HG03378 (cell line): ENCODE measurements at regions not wholly inside any gene's neighbourhood (a gene's known extent, or its start where the extent isn't known, plus 50 kb on each side); places are given as distances from the start of the nearest gene placed in this dataset.
"Not testable (repeated sequence)": the region's sequence is repeated elsewhere in the genome, so short reads cannot be mapped to it uniquely, and the experiment has no call there.

Experiments
- ATAC-seq: cut with Tn5 transposase; IDR thresholded peaks from one replicate; pipeline ENCODE4 v1.9.1; 2021; ENCODE audit warnings: mild to moderate bottlenecking, moderate library complexity; ENCODE audit not compliant: unreplicated experiment

DNA sequence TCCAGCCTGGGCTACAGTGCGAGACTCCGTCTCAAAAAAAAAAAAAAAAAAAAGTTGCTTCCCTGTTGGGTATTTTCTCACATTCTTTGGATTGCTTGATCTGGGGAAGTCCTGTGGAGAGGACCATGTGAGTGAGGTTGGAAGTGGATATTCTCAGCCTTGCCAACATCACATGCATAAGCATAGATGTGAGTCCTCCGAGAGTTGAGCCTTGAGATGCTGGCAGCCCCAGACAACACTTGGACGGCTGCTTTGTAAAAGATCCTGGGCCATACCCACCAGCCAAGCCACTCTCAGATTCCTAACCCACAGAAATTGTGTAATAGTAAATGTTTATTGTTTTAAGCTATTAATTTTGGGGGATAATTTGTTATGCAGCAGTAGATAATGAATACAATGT is 1570.0 kb upstream of the GOT2 start:
- no peak for ATAC-seq

DNA sequence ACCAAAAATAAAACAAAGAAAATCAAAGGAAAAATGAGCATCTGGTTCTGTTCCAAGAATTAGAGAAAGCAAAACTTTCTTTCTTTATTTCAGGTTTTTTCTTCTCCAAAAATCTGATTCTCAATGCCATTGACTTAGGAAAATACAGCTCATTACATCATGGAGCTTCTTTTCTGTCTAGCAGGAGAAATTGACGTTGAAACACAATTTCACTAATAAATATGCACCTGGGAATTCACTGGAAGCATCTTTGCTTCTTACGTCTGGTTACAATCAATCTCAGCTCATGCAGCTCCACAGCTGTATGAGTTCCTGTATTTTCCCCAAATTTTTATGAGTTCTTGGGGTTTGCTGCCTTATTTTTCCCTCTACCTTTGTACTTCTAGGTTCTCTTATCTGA is 1568.6 kb upstream of the GOT2 start:
- no peak for ATAC-seq

DNA sequence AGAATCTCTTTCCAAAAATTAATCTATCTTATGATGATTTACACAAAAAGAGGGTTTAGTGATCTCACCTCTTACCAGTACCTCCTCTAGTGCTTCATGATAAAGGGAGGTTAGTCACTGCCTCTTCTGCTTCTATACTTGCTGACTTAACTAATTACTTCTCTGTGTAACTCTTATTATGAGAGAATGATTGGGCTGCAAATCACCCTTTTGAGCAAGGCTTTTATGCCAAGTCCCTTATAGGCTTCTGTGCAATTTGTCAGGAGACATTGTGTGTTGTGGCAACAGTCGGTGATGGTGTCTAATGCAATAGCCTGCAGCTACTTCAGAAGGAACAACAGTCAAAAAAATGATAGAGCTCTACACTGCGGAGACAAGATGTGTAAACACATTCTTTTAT is 1568.1 kb upstream of the GOT2 start:
- no peak for ATAC-seq

GRCh38 chr16:60299241-60299776 is 1565.2 kb upstream of the GOT2 start:
- ATAC-seq: no peak

DNA sequence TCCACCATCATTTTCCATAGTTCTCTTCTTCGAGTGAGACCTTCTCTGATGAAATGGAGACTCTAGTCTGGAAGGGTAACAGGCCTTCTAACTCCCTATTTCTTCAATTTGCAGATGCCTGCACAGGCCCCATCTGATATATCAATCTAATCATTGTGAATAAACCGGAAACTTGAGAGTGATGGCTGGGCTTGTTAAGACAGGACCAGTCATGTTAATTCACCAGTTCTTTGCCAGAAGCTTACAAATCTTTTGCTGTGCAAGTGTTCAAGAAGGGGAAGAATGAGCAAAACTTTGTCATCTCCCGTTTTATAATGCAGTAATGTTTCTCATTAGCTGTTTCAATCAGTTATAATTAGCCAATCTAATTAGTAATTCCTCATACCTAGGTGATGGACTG is 1561.3 kb upstream of the GOT2 start:
- ATAC-seq: no peak

DNA sequence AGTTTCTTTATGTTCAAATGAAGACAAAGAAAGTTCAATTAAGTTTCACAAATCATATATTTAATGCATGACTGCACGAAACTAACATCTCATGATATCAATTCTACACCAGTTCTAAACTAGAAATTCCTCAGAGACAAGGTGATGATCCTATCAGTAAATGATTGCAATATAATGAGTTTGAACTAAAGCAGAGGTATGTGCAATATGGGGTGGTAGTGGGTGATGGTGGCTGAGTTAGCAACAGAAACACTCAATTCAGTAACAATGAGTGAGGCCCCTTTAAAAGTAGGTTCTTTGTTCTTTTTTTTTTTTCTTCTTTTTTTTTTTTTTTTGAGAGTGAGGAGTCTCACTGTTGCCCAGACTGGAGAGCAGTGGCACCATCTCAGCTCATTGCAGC is 1551.7 kb upstream of the GOT2 start:
- no peak for ATAC-seq

- no peak for ATAC-seq
These were observed 1545.0 kb upstream of the GOT2 start for GRCh38 chr16:60279061-60279665.

- no peak for ATAC-seq
These were observed 1540.4 kb upstream of the GOT2 start for GRCh38 chr16:60274431-60275019.

GRCh38 chr16:60271781-60272180 is 1537.7 kb upstream of the GOT2 start:
- ATAC-seq: no peak

- no peak for ATAC-seq
These were observed 1537.1 kb upstream of the GOT2 start for GRCh38 chr16:60271025-60271771.

DNA sequence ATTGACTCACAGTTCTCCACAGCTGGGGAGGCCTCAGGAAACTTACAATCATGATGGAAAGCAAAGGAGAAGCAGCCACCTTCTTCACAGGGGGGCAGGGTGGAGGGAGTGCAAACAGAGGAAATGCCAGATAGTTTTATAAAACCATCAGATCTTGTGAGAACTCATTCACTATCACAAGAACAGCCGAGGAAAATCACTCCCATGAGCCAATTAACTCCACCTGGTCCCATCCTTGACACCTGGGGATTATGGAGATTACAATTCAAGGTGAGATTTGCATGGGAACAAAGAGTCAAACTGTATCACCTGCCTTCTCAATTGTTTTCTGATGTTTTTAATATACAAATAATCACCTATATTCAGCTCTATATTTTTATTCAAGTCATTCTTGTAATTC is 1527.3 kb upstream of the GOT2 start:
- no peak for ATAC-seq

- no peak for ATAC-seq
These were observed 1525.8 kb upstream of the GOT2 start for GRCh38 chr16:60259956-60260355.

DNA sequence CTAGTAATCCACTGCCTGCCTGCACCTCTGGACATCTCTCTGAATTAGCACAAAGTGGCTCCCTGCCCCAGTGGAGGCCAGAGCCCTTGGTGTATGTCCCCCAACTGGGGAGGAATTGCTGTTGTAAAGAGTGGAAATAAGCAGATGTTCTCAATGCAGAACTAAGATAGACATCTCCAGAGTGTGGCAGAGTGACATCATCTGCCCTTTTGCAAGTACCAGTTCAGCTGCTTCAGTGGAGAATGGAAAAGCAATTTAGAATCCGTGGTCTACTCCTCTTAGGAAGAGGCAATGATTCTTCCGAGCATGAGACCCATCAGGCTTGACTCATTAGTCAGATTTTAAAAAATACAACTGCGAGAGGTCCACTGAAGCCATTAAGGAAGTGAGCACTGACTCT is 1512.0 kb upstream of the GOT2 start:
- no peak for ATAC-seq

- ATAC-seq: no peak
These were observed 1507.6 kb upstream of the GOT2 start for GRCh38 chr16:60241671-60242070.

DNA sequence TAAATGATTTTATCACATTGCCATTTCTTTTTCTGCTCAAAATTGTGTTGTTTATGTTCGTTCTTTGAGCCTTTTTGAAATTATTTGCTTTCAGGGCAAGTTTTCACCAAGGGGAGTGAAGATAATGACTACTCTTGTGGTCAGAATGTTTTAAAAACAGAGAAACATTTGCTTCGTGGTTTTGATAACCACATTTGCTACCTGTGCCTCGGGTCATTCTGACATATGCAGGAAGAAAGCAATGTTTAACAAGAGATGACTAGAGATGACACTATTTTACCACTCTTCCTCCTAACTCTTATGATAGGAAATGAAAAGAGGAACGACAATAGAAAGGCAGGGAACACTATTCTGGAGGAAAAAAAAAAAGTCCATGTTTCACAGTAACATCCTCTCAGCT is 1496.5 kb upstream of the GOT2 start:
- ATAC-seq: no peak

GRCh38 chr16:60225541-60225940 is 1491.4 kb upstream of the GOT2 start:
- ATAC-seq: no peak

GRCh38 chr16:60217787-60218186 is 1483.7 kb upstream of the GOT2 start:
- no peak for ATAC-seq

DNA sequence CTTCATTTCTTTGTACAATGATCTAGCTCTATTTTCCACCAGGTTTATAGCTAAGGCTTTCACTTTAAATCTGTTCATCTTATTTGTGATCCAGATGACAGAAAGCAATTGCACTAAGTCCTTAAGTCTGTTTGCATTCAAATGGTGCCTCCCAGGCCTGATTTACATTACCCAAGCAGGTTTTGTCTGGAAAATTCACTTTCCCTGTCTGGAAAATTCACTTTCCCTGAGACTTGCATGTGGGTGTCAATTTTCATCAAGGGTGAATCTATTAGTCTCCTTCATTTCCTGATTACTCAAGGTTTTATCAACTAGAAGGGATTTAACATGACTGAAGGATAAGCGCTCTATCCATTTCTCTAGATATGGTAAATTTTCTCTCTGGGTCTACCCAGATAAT is 1480.2 kb upstream of the GOT2 start:
- ATAC-seq: no peak

DNA sequence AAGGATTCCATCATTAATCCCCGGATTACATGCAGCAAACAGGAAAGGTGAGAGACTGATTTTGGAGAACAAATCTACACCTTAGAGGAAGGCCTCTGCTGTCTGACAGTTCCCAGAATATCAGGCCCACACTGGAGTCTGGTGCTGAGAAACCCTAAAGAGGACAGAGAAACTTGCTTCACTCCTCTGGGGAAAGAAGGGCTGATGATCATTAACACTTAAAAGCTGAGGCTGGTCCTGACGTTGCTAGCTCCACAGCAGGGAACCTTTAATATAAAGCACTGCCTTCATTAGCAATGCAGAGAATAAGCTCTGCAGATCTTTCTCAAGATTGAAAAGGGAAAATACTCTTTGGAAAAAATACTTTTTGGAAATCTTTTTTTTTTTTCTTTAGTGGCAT is 1472.4 kb upstream of the GOT2 start:
- no peak for ATAC-seq

DNA sequence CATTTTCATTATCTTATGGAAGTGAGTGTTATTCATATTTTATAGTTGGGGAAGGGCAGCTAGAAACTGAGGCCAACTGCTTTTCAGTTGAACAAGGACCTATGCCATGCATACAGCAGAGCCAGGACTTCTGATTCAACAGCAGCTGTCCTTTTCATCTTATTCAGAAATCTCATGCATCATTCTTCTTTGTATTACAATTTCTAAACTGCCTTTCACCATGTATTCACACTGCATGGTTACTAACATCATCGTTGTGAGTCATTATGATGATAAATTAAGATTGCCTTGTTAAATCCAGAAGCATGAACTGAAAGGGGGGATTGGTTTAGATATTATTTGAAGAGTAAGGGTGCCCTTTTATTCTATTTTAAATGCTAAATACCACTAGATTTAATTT is 1470.1 kb upstream of the GOT2 start:
- ATAC-seq: no peak

GRCh38 chr16:60203525-60204124 is 1469.5 kb upstream of the GOT2 start:
- no peak for ATAC-seq

- ATAC-seq: not testable (repeated sequence)
These were observed 1466.6 kb upstream of the GOT2 start for GRCh38 chr16:60200729-60201128.
